ENCODE measurements at regions not wholly inside any gene's neighbourhood (a gene's known extent, or its start where the extent isn't known, plus 50 kb on each side); places are given as distances from the start of the nearest gene placed in this dataset.
A peak's percentile ranks its signal among the peaks of the same experiment; 100 is the strongest.

GRCh38 chr2:173651891-173652290 is 297.2 kb downstream of the CDCA7 start:
- DNase-seq: no peak

- DNase-seq: no peak
Observed at GRCh38 chr2:173652311-173652710, 297.6 kb downstream of the CDCA7 start.

GRCh38 chr2:173652767-173653431 is 298.2 kb downstream of the CDCA7 start:
- no peak for DNase-seq

GRCh38 chr2:173653432-173653805 is 298.7 kb downstream of the CDCA7 start:
- no peak for DNase-seq

GRCh38 chr2:173654161-173654895 is 299.7 kb downstream of the CDCA7 start:
- DNase-seq: peak; percentile 45

GRCh38 chr2:173654896-173655265 is 300.2 kb downstream of the CDCA7 start:
- no peak for DNase-seq

- DNase-seq: no peak
Observed at GRCh38 chr2:173656086-173656485, 301.4 kb downstream of the CDCA7 start.

- DNase-seq: no peak
Observed at GRCh38 chr2:173657996-173658717, 303.5 kb downstream of the CDCA7 start.

- no peak for DNase-seq
Observed at GRCh38 chr2:173658946-173659371, 304.3 kb downstream of the CDCA7 start.

- no peak for DNase-seq
Observed at GRCh38 chr2:173659509-173659908, 304.8 kb downstream of the CDCA7 start.

- DNase-seq: no peak
Observed at GRCh38 chr2:173661586-173661985, 303.6 kb downstream of the SP3 start.

- DNase-seq: no peak
Observed at GRCh38 chr2:173663353-173663752, 301.8 kb downstream of the SP3 start.

GRCh38 chr2:173663835-173664512 is 301.2 kb downstream of the SP3 start:
- DNase-seq: no peak

- DNase-seq: no peak
Observed at GRCh38 chr2:173664513-173664910, 300.7 kb downstream of the SP3 start.

- peak; percentile 46 for DNase-seq
Observed at GRCh38 chr2:173666171-173666888, 298.8 kb downstream of the SP3 start.

- no peak for DNase-seq
Observed at GRCh38 chr2:173667014-173667413, 298.2 kb downstream of the SP3 start.

GRCh38 chr2:173667415-173667814 is 297.8 kb downstream of the SP3 start:
- no peak for DNase-seq

- no peak for DNase-seq
Observed at GRCh38 chr2:173669271-173669853, 295.8 kb downstream of the SP3 start.

GRCh38 chr2:173669888-173670287 is 295.3 kb downstream of the SP3 start:
- DNase-seq: no peak

- DNase-seq: no peak
Observed at GRCh38 chr2:173672573-173673340, 292.4 kb downstream of the SP3 start.

- DNase-seq: no peak
Observed at GRCh38 chr2:173673640-173674039, 291.5 kb downstream of the SP3 start.

- DNase-seq: no peak
Observed at GRCh38 chr2:173676647-173677046, 288.5 kb downstream of the SP3 start.
